Erythroblast (primary cell): ENCODE measurements at regions not wholly inside any gene's neighbourhood (a gene's known extent, or its start where the extent isn't known, plus 50 kb on each side); places are given as distances from the start of the nearest gene placed in this dataset.

Experiments
- GATA1 ChIP-seq: IDR thresholded peaks from 2 replicates; pipeline ENCODE4 v1.6.1; 2011; ENCODE audit warnings: low read depth, mild to moderate bottlenecking, control low read depth, low read length, moderate library complexity
- POLR2A ChIP-seq: IDR thresholded peaks from 2 replicates; pipeline ENCODE4 v1.6.1; 2011; ENCODE audit warnings: mild to moderate bottlenecking, low read length

DNA sequence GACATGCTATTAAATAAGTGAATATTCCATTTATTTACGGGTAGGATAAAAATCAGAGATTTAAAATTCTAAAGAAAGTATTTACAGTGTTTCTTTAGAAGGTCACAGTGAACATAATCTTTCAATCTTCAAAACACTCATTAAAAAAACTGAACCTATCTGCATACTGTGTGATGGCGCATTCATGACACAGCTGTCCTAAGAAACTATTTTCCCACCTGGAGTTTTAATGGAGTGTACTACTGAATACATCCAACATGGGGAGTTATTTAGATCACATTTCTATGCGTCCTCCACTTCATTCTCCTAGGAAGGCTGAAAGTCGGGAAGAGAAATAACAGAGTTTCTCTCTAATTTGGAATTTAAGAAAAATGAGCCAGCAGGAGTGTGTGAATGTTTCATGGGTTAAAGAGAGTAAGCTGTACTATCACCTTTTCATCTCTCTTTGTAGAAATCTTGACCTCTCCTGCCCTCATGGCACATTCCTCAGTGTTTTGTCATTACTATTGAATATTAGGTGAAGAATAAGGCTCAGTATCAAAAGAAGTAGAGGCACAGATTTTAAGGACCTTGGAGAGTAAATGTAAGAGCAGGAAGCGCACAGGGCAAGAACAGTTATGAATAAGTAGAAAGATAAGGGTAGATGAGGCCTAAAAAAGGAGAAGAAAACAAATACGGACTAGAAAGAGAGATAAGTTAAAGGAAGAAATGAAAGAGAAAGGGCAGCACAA lies 551.2 kb upstream of the TUSC1 start:
- TF ChIP-seq POLR2A (no peak), GATA1 (no peak)
